NT2/D1 (cell line): ENCODE measurements at regions not wholly inside any gene's neighbourhood (a gene's known extent, or its start where the extent isn't known, plus 50 kb on each side); places are given as distances from the start of the nearest gene placed in this dataset.
A peak's percentile ranks its signal among the peaks of the same experiment; 100 is the strongest.
"Not testable (repeated sequence)": the region's sequence is repeated elsewhere in the genome, so short reads cannot be mapped to it uniquely, and the experiment has no call there.

ENCODE experiments used
- DNase-seq: peaks from one replicate; pipeline ENCODE4 v3.0.0-alpha.2; 2011; ENCODE audit warnings: low read depth, low spot score
- H3K27me3 ChIP-seq: 2 replicates; pipeline ENCODE4 v1.6.0; 2011; ENCODE audit warnings: mild to moderate bottlenecking; ENCODE audit not compliant: insufficient read length, insufficient read depth
- H3K36me3 ChIP-seq: 2 replicates; pipeline ENCODE4 v1.6.1; 2011; ENCODE audit warnings: mild to moderate bottlenecking, low read length, mixed read lengths; ENCODE audit not compliant: insufficient read depth, insufficient read length
- H3K4me1 ChIP-seq: 2 replicates; pipeline ENCODE4 v1.5.1; 2011; ENCODE audit not compliant: insufficient read depth, insufficient read length
- H3K4me3 ChIP-seq: 2 replicates; pipeline ENCODE4 v1.5.1; 2011; ENCODE audit warnings: low read depth; ENCODE audit not compliant: insufficient read length
- H3K9ac ChIP-seq: 2 replicates; pipeline ENCODE4 v1.6.0; 2011; ENCODE audit warnings: low read depth; ENCODE audit not compliant: insufficient read length
- H3K9me3 ChIP-seq: 2 replicates; pipeline ENCODE4 v1.5.1; 2011; ENCODE audit warnings: mild to moderate bottlenecking, low read length; ENCODE audit not compliant: insufficient read depth
- SUZ12 ChIP-seq: IDR thresholded peaks from 2 replicates; pipeline ENCODE4 v1.6.1; 2011; ENCODE audit not compliant: insufficient read length, insufficient read depth; ENCODE audit errors: extremely low read depth
- YY1 ChIP-seq: IDR thresholded peaks from 2 replicates; pipeline ENCODE4 v1.6.1; 2011; ENCODE audit not compliant: insufficient read length, insufficient read depth
- ZNF274 ChIP-seq: IDR thresholded peaks from 2 replicates; pipeline ENCODE4 v1.6.1; 2011; ENCODE audit warnings: mild to moderate bottlenecking, low read depth, low read length

GRCh38 chr1:203999618-204000017 is 73.3 kb upstream of the SOX13 start:
- no peak overlapping the region for H3K9ac ChIP-seq
- no peaks in the 10 kb centered on the region for H3K27me3 ChIP-seq
- peaks cover 7% of the 10 kb centered on the region for H3K4me1 ChIP-seq
- no peak for TF ChIP-seq ZNF274
- no peak for TF ChIP-seq YY1
- no peak for DNase-seq
- no peaks in the 10 kb centered on the region for H3K9me3 ChIP-seq
- H3K4me3 ChIP-seq = no peak overlapping the region
- no peaks in the 10 kb centered on the region for H3K36me3 ChIP-seq

GRCh38 chr1:204001166-204001901 is 71.6 kb upstream of the SOX13 start:
- no peak overlapping the region for H3K4me3 ChIP-seq
- no peaks in the 10 kb centered on the region for H3K27me3 ChIP-seq
- H3K36me3 ChIP-seq = no peaks in the 10 kb centered on the region
- H3K9me3 ChIP-seq = no peaks in the 10 kb centered on the region
- DNase-seq = no peak
- H3K4me1 ChIP-seq = peaks cover 7% of the 10 kb centered on the region
- no peak overlapping the region for H3K9ac ChIP-seq
- TF ChIP-seq SUZ12 (no peak), YY1 (no peak), ZNF274 (no peak)

GRCh38 chr1:204002614-204003013 is 70.3 kb upstream of the SOX13 start:
- H3K36me3 ChIP-seq = no peaks in the 10 kb centered on the region
- TF ChIP-seq YY1 (no peak), SUZ12 (no peak), ZNF274 (no peak)

GRCh38 chr1:204003536-204003935 is 69.4 kb upstream of the SOX13 start:
- Histone ChIP-seq H3K36me3 (no peaks in the 10 kb centered on the region), H3K9me3 (no peaks in the 10 kb centered on the region), H3K9ac (no peak overlapping the region), H3K4me1 (no peaks in the 10 kb centered on the region), H3K27me3 (no peaks in the 10 kb centered on the region), H3K4me3 (no peak overlapping the region)
- DNase-seq = no peak
- TF ChIP-seq ZNF274 (no peak), SUZ12 (no peak), YY1 (no peak)

More at GRCh38 chr1:204002614-204003013, 70.3 kb upstream of the SOX13 start:
- H3K4me1 ChIP-seq = no peaks in the 10 kb centered on the region
- no peak overlapping the region for H3K9ac ChIP-seq
- H3K27me3 ChIP-seq = no peaks in the 10 kb centered on the region
- H3K4me3 ChIP-seq = no peak overlapping the region
- no peak for DNase-seq
- no peaks in the 10 kb centered on the region for H3K9me3 ChIP-seq

- Histone ChIP-seq H3K36me3 (no peaks in the 10 kb centered on the region), H3K9ac (no peak overlapping the region), H3K27me3 (no peaks in the 10 kb centered on the region), H3K4me1 (no peaks in the 10 kb centered on the region), H3K9me3 (no peaks in the 10 kb centered on the region), H3K4me3 (no peak overlapping the region)
- DNase-seq = no peak
- TF ChIP-seq SUZ12 (no peak), YY1 (no peak), ZNF274 (no peak)
Measured at GRCh38 chr1:204011426-204011825, 61.5 kb upstream of the SOX13 start.

- TF ChIP-seq SUZ12 = no peak
- no peak for TF ChIP-seq YY1
- no peak for TF ChIP-seq ZNF274
- Histone ChIP-seq H3K4me3 (no peak overlapping the region), H3K9me3 (no peaks in the 10 kb centered on the region), H3K27me3 (no peaks in the 10 kb centered on the region), H3K36me3 (no peaks in the 10 kb centered on the region), H3K4me1 (no peaks in the 10 kb centered on the region), H3K9ac (no peak overlapping the region)
- DNase-seq = no peak
Measured at GRCh38 chr1:204013052-204013451, 59.9 kb upstream of the SOX13 start.

- no peak for DNase-seq
- no peaks in the 10 kb centered on the region for H3K4me1 ChIP-seq
- no peak overlapping the region for H3K9ac ChIP-seq
- no peak for TF ChIP-seq YY1
- no peak for TF ChIP-seq SUZ12
- TF ChIP-seq ZNF274 = no peak
- no peak overlapping the region for H3K4me3 ChIP-seq
- H3K9me3 ChIP-seq = no peaks in the 10 kb centered on the region
- no peaks in the 10 kb centered on the region for H3K27me3 ChIP-seq
- no peaks in the 10 kb centered on the region for H3K36me3 ChIP-seq
Measured at GRCh38 chr1:204014336-204014735, 58.6 kb upstream of the SOX13 start.

- DNase-seq = peak; percentile 42
- not testable (repeated sequence) for H3K4me3 ChIP-seq, H3K4me1 ChIP-seq, H3K9me3 ChIP-seq, H3K27me3 ChIP-seq, H3K36me3 ChIP-seq, H3K9ac ChIP-seq
Measured at GRCh38 chr1:204014961-204015360, 58.0 kb upstream of the SOX13 start.
